Stimulated activated CD8-positive, alpha-beta memory T cell treated with anti-CD3 and anti-CD28 coated beads, Interleukin-7, amount 100 ng/mL, for 1 hour (primary cell): ENCODE measurements at regions not wholly inside any gene's neighbourhood (a gene's known extent, or its start where the extent isn't known, plus 50 kb on each side); places are given as distances from the start of the nearest gene placed in this dataset.
A peak's percentile ranks its signal among the peaks of the same experiment; 100 is the strongest.

Experiments used
- DNase-seq, 2 donors: peaks; one replicate each; pipeline ENCODE4 v3.0.0-alpha.2; 2020; ENCODE audit warnings: low read depth in 2 of 2

DNA sequence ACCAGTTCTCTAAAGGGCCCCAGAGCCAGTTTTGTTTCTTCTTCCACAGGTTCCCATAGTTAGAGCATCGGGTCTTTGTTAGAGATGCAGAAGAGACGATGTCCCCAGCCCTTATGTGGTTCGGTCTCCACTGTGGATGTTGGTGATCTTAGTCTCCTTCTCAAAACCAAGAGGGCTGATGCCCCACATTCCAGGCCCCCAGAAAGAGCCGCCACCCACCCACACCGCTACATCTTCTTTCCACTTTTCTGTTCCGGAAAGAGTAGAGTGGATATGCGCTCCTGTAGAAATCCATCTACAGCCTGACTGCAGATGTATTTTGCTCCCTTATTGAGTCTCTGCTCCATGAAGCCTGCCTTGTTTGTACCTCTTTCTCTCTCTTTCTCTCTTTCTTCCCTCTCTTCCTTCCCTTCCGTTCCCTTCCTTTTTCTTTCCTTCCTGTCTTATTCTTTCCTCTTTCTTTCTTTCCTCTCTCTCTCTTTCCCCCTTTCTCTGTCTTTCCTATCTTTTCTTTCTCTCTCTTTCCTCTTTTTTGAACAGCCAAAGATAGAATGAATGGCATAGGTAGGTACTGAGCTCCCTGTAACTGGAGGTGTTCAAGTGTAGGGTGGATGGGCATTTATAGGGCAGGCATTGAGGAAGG, 224.3 kb downstream of the SEC14L1 start:
- no peak for DNase-seq

DNA sequence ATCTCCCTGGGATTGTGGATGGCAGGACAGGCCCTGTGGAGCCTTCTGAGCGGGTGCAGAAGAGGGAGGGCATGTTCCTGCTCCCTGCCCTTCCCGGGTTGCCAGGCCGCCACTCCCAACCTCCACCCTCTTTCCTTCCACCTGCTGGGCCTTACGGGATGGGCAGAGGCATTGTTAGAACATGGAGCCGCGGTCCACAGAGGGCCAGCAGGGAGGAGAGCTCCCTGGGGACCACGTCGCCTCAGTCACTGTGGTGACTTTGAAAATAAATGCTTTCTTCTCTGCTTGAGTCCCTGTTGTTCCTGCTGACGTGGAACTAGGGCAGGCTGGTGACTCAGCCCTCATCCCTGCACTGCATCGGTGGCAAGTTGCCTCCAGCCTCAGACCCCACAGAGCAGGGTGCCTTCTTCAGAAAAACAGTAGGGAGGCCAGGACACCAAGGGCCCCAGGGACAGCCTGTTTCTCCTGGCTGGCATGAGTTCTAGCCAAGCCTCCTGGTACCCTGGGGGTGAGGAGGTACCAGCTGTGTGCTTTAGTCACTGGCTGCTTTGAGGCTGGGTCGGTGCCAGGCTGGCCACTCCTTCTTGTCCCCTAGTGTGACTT, 224.9 kb downstream of the SEC14L1 start:
- DNase-seq, result no peak

DNA sequence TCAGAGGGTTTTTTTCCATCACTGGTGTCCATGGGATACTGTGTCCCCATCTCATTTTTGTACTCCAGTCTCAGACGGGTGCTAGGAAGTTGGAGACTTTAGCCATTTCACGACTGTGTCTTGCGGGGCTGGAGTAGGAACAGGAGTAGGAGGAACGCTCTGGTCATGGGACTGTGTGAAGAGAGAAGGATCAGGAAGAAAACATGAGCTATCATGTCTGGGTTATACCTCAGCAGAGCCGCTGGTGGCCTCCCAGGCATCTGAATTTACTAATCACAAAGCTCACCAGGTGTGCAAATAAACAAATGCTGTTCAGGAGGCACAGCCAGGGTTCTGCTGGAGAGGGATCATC, 225.4 kb downstream of the SEC14L1 start:
- DNase-seq, result no peak

DNA sequence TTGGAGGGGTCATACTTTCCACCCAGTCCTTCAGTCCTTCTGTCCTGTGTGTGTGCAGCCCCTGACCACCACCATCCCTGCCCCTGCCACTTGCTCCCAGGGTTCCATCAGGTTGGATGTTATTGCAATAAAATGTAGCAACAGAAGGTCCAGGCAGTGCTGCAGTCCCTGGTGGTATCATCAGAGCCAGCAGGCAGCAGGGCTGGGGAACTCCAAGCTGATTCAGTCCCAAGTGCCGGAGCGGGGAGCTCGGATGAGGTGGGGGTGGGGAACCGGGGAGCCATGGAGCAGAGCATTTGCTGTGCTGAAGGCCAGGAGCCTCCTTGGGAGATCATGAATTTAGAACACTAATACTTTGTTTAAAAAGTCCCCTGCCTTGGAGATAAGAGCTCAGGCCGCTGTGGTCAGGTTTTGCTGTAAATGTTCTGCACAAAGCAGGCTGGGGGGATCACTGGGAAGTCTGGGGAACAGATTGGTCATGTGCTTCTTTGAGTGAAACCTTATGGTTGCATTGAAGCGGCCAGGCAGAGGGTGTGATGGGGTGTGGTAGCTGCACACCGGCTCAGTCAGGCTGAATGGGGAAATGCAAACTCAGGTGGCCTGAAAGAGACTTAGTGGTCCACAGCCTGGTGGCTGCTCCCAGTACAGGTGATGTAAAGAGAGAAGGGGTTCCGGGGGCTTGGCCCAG, 225.9 kb downstream of the SEC14L1 start:
- DNase-seq, result no peak

DNA sequence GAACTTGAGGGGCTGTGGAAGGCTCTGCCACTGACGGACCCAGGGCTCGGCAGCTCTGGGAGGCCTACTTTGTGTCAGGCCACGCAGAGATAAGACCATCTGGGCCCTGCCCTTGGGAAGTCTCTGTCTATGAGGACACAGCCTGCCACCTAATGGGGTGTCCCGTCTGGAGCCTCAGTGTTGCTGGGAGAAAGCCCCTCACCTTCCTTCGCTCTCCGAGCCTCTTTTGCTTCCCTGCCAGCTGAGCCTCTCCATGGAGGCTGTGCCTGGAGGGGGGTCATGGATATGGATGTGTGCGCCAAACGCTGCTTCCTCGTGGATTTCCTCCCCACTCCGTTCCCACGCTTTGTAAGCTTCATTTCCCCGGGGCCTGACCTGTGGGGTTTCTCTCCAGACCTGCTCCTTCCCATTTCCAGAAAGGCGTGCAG, 228.8 kb downstream of the SEC14L1 start:
- DNase-seq, result no peak

DNA sequence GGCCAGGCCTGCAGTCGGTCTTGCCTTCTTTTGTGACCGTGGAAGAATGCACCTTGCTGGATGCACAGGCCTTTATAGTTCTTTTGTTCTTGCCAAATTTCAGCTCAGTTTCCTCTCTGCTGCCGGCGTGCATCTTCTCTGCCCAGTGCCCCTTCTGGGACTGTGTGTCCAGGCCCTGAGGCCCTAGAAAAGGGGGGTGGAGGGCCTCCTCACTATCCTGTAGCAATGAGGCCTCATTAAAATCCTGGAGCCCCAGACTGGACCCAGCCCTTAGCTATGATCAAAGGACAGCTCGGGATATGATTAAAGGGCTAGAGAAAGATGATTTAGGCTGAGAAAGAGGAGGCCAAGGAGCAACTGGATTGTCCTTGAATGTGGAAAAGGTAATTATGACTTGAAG, 229.8 kb downstream of the SEC14L1 start:
- DNase-seq, result no peak

DNA sequence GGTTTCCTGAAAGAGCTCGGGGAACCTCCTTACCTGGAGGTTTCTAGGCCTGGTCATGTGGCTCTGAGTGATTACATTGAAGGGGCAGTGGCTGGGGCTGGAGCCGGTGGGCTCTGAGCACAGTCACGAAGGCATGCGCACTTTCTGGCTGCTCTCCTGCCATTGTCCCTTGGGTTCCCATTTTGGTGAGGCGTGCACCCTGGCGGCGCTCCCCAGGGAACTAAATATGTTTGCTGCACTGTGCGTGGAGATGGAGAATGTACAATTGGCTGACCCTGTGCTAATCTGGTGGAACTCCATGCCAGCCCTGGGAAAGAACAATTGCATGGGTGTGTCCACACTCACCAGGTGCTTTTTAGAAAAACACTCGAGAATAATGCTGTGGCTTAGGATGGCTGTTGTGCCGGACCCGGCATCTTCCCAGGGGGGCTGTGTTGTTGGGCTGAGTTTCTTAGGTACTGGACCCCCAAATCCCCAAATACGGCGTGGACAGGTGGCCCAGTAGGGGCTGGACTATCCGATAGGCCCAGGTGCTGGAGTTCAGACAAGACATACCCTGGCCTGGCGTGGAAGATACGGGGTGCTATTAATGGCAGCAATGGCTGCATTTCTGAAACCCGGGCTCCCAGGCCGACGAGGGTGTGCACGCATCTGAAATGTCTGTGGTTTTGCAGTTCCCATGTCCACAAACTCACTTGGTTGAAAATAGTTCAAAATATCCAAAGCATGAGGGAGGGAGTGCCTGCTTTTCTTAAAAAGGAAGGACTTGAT, 230.5 kb downstream of the SEC14L1 start:
- DNase-seq, result no peak

DNA sequence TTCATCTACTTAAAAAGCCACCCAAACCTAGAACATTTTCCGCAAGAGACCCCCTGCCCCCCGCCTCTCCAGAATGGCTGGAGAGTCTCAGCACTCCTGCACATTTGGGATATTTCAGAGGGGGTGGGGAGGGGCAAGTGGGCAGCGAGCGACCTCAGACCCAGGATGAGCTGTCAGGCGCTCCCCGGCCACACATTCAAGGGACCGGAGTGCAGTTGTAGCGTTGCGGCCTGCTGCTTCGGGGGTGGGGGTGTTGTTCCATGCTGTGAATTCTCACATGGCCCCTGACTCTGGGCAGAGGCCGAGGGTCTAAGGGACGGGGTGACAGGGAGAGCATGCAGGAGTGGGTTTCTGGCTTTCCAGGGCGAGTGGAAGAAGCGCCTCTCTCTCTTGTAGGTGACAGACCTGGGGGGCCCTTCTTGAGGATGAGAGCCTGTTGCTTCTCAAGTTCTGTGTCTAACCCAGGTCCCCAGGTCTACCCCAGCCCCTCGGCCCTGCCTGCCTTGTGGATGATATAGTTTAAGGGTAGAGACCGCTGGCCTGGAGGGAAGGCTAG, 231.2 kb downstream of the SEC14L1 start:
- no peak for DNase-seq

DNA sequence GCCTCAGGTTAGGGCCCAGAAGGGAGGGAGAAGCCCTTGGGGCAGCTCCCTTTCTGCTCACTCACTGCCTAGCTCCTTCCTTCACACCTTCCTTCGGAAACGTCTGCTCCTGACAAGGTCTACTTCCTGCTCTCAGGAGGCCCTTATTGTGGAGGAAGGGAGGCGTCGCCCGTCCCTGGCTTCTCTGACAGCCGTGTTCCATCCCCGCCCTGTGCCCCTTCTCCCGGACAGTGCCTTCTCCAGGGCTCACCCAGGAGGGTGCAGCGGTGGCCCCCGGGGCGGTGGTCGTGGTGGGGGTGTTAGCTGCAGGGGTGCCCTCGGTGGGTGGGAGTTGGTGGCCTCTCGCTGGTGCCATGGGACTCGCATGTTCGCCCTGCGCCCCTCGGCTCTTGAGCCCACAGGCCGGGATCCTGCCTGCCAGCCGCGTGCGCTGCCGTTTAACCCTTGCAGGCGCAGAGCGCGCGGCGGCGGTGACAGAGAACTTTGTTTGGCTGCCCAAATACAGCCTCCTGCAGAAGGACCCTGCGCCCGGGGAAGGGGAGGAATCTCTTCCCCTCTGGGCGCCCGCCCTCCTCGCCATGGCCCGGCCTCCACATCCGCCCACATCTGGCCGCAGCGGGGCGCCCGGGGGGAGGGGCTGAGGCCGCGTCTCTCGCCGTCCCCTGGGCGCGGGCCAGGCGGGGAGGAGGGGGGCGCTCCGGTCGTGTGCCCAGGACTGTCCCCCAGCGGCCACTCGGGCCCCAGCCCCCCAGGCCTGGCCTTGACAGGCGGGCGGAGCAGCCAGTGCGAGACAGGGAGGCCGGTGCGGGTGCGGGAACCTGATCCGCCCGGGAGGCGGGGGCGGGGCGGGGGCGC, 231.9 kb downstream of the SEC14L1 start:
- DNase-seq, result no peak

DNA sequence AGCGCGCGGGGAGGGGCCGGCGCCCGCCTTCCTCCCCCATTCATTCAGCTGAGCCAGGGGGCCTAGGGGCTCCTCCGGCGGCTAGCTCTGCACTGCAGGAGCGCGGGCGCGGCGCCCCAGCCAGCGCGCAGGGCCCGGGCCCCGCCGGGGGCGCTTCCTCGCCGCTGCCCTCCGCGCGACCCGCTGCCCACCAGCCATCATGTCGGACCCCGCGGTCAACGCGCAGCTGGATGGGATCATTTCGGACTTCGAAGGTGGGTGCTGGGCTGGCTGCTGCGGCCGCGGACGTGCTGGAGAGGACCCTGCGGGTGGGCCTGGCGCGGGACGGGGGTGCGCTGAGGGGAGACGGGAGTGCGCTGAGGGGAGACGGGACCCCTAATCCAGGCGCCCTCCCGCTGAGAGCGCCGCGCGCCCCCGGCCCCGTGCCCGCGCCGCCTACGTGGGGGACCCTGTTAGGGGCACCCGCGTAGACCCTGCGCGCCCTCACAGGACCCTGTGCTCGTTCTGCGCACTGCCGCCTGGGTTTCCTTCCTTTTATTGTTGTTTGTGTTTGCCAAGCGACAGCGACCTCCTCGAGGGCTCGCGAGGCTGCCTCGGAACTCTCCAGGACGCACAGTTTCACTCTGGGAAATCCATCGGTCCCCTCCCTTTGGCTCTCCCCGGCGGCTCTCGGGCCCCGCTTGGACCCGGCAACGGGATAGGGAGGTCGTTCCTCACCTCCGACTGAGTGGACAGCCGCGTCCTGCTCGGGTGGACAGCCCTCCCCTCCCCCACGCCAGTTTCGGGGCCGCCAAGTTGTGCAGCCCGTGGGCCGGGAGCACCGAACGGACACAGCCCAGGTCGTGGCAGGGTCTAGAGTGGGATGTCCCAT, 232.8 kb downstream of the SEC14L1 start:
- no peak for DNase-seq

DNA sequence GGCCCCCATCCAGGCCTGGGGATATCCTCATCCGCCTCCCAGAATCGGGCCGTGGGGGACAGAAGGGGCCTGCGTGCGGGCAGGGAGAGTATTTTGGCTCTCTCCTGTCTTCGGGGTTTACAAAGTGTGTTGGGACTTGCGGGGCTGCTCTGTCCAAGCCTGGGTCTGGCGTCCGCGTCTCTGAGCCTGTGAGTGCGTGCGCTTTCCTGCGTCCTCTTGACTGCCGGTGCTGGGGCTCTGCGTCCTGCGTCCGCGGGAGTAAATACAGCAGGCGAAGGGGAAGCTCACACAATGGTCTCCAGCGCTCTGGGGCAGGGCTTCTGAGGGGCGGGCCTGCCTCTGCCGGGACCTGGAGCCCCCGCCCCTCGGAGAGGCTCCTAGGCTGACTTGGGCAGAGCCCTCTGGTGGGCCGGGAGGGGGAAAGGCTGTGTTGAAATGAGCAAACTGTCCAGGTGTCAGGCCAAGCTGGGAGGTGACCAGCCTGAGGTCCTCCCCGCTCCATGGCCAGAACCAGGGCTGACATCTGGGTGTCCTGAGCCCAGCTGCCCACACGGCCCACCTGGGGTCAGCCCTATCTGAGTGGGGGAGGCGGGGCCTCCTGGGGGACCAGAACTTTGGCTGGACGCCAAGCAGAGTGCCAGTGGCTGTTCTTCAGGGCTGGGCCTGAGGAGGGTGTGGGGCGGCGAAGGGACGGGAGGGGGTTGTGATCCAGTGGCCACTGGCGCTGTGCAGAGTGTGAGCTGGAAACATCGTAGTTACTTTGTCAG, 233.6 kb downstream of the SEC14L1 start:
- peak in 1 of 2 donors; percentile 36 for DNase-seq

DNA sequence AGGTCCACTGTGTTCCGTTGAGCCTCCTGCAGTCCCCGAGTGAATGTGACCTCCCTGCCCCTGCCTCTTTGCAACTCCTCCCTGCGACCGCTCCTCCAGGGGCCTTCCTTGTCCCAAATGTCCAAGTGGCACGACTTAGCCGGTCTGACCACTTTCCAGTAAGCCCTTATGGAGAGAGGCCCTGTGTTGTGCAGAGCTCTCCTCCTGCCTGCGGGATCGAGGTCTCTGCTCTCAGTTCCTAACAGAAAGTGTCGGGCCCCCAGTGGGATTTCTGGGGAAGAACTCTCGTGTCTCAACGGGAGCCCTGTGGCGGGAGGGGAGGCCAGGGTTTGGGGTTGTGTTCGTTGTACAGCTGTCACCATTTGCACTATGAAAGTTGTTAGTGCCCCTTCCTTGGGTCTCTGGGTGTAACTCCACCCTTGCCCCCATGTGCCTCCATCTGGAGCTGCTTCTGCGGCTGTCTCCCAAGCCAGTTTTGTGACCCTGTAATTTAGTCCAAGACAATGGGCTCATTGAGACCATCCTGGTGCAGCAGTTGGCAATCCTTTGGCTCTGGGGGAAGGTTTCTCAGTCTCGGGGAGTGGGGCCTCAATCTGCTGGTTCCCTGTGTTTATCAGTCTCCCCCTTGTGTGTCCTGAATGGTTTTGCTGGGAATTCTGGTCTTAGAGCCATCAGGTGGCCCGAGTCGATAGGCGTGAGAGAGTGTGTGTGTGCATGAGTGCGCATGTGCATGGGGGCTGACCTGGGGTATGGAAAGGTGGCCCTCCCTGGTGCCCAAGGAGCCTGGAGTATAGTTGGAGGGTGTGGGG, 234.5 kb downstream of the SEC14L1 start:
- no peak for DNase-seq

DNA sequence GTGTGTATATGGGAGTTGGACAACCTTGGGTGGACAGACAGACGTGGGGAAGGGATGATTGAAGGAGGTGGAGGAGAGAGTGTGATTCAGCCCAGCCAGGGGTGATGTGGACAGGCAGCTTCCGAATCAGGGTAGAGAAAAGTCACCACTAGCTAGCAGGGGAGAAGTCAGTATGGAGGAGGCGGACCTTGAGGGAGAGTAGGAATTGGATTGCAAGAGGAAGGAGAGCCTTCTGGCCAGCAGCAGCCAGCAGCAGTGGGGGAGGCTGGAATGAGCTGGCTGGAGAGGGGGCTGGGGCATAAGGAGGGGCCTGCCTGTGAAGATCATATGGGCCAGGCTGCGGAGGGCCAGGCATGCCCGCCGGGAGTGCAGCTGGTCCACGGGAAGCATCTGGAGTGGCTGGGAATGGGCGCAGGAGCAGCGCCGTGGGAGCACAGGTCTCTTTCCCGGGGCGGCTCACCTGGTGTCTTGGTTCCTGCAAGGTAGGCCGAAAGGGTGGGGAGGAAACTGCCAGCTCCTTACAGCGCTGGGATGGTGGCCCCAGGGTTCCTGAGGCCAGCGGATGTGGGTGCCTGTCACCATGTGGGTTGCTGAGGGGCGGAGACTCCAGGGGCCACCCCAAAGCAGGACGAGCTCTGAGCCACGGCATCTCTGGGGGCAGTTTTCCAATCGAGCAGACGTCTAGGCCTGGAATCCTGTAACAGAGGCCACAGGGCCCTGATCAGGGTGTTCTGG, 235.3 kb downstream of the SEC14L1 start:
- DNase-seq, result peak in 1 of 2 donors; percentile 35

DNA sequence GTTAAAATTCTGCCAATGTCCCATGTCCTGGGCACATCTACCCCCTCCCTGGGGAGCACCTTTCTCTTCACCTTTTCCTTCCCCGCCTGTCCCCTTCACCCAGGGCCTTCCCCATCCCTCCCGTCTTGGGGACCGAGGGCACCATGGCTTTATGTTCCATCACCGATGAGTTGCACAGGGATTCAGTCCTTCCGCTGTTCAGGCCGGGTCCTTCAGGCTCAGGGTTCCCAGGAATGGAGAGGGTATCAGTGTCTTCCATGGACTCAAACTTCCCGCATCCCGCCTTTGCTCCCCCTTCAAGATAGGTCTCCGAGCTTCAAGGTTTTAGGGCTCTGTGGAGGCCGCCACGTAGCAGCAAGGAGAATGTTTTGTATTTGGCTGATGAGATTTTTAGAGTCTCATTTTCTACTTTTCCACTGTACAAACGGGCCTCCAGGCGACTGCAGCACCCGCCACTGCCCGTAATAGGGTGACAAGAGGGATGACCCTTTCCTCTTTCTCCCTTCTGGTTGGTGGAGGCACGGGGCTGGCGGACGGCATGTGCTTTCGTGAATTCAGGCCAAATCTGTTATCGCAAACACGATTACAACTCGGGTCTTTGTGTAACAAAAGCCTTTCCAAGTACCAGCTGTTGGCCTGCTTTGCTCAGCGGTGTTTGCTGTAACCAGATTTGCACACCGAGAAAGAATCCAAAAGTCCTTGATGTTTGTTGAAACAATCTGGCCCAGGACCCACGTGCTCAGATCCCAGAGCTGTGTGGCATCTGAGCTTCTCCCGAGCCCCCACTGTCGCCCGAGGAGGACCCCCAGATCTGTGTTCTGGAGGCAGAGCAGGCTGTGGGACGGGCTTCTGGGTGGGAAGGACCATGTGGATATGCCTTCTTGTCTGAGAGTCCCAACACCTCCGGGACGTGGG, 236.3 kb downstream of the SEC14L1 start:
- no peak for DNase-seq

DNA sequence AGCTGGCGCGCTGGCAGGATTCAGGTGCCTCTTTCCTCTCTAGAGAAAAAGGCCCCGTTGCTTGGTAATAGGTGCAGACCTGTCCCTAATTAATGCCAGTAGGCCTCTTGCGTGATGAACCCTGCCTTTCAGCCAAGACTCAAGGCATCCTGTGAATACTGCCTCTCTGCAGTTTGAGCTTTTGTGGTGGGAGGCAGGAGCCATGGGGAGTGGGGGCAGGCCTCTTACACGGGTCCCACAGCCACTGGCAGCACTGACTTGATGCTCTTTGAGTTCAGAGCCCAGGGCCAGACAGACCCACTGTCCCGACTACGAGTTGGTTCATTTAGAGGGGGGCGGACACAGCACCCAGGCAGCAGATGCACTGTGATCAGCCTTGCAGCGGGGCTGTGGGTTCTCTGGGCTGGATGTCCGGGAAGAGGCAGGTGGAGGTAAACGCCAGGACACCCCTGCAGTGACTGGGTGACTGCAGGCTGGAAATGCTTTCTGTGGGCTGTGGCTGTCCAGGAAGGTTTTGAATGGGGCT, 237.0 kb downstream of the SEC14L1 start:
- DNase-seq, result no peak

DNA sequence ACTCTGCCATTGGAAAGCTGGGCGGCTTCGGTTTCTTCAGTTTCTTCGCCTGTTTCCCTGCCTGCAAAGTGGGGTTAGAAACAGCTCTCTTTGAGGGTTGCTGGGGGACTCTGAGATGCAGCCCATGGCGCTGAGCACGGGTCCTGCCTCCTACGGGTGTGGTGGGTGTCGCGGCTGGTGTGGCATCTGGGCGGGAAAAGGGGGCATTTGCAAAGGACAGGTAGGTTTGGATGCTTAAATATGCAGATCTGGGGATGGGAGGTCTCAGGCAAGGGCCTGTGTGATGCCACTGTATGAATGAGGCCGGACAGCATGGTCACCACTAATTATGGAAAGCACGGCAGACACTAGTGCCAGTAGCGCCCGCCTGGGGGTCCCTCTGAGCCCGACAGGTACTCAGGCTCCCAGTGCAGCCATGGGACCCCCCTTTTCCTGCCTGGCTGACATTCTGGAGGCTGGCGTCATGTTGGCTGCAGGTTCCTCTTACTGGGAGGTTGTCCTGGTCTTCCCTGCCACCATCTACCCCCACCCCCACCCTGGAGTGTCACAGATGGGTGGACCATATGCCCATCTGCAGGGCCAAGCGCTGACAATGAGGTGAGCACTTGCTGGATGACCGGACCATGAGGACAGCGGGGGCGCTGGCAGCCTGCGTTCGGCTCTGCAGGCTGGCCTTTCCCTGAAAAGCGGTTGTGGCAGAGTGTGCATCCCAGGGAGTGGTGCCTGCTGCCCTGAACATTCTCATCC, 237.7 kb downstream of the SEC14L1 start:
- DNase-seq, result no peak
